Thoracic aorta (tissue), 2 donors: ENCODE measurements at regions not wholly inside any gene's neighbourhood (a gene's known extent, or its start where the extent isn't known, plus 50 kb on each side); places are given as distances from the start of the nearest gene placed in this dataset.

ENCODE experiments used
- ATAC-seq: fragments of 150-250 bp; one replicate; pipeline ENCODE4 v1.8.0; 2017; ENCODE audit warnings: low read depth; ENCODE audit not compliant: insufficient number of reproducible peaks, low FRiP score
- DNase-seq: peaks from one replicate; pipeline ENCODE4 v3.0.0-alpha.2; 2020; ENCODE audit warnings: low spot score
- H3K27ac ChIP-seq, 2 donors: fragments of 200-600 bp; sonication (generic); 1 replicate in 1 of 2; 2 replicates in 1 of 2; pipeline ENCODE4 v1.5.1; 2016; ENCODE audit warnings: mild to moderate bottlenecking in 2 of 2, moderate library complexity in 2 of 2
- H3K27me3 ChIP-seq: fragments of 200-600 bp; sonication (generic); replicated peaks from 2 replicates; pipeline ENCODE4 v1.6.0; 2016; ENCODE audit warnings: mild to moderate bottlenecking; ENCODE audit not compliant: insufficient read depth
- H3K36me3 ChIP-seq: fragments of 200-600 bp; sonication (generic); one replicate; pipeline ENCODE4 v1.5.1; 2016
- H3K4me1 ChIP-seq, 2 donors: fragments of 200-600 bp; sonication (generic); 1 replicate in 1 of 2; 2 replicates in 1 of 2; pipeline versions ENCODE4 v1.5.1 to v1.6.0; 2016; ENCODE audit warnings: low read depth in 2 of 2, mild to moderate bottlenecking in 1 of 2; ENCODE audit not compliant: control insufficient read depth in 1 of 2
- H3K4me3 ChIP-seq: fragments of 200-600 bp; sonication (generic); 2 replicates; pipeline ENCODE4 v1.5.1; 2016; ENCODE audit warnings: mild to moderate bottlenecking
- H3K9me3 ChIP-seq: fragments of 200-600 bp; sonication (generic); 2 replicates; pipeline ENCODE4 v1.5.1; 2016
- CTCF ChIP-seq: fragments of 200-600 bp; sonication (generic); IDR thresholded peaks from one replicate; pipeline ENCODE4 v1.5.1; 2019; ENCODE audit warnings: antibody characterized with exemption

- no peaks in the 10 kb centered on the region for H3K36me3 ChIP-seq
- ATAC-seq: no peak
- DNase-seq: no peak
- H3K27ac ChIP-seq: no peak overlapping the region
- H3K27me3 ChIP-seq: no peaks in the 10 kb centered on the region
- no peak for TF ChIP-seq CTCF
- H3K9me3 ChIP-seq: no peaks in the 10 kb centered on the region
- no peaks in the 10 kb centered on the region for H3K4me1 ChIP-seq
- H3K4me3 ChIP-seq: no peak overlapping the region
These were observed 526.3 kb downstream of the SPRY1 start for GRCh38 chr4:123922847-123923246.

GRCh38 chr4:123924536-123924935 lies 527.9 kb downstream of the SPRY1 start:
- H3K36me3 ChIP-seq: no peaks in the 10 kb centered on the region
- H3K4me1 ChIP-seq: no peaks in the 10 kb centered on the region
- no peak for ATAC-seq
- no peak for DNase-seq
- no peak overlapping the region for H3K27ac ChIP-seq
- H3K27me3 ChIP-seq: no peaks in the 10 kb centered on the region
- no peak for TF ChIP-seq CTCF
- H3K9me3 ChIP-seq: no peaks in the 10 kb centered on the region
- no peak overlapping the region for H3K4me3 ChIP-seq

GRCh38 chr4:123929565-123929964 lies 533.0 kb downstream of the SPRY1 start:
- ATAC-seq: no peak
- no peak overlapping the region for H3K27ac ChIP-seq
- TF ChIP-seq CTCF: no peak
- no peak overlapping the region for H3K4me3 ChIP-seq
- no peak for DNase-seq
- no peaks in the 10 kb centered on the region for H3K27me3 ChIP-seq
- H3K4me1 ChIP-seq: no peaks in the 10 kb centered on the region
- no peaks in the 10 kb centered on the region for H3K36me3 ChIP-seq
- H3K9me3 ChIP-seq: no peaks in the 10 kb centered on the region

GRCh38 chr4:123930996-123931395 lies 534.4 kb downstream of the SPRY1 start:
- Histone ChIP-seq H3K9me3 (no peaks in the 10 kb centered on the region), H3K27ac (no peak overlapping the region), H3K36me3 (no peaks in the 10 kb centered on the region), H3K27me3 (no peaks in the 10 kb centered on the region), H3K4me1 (no peaks in the 10 kb centered on the region), H3K4me3 (no peak overlapping the region)
- ATAC-seq: no peak
- TF ChIP-seq CTCF: no peak
- DNase-seq: no peak

GRCh38 chr4:123934096-123934495 lies 537.5 kb downstream of the SPRY1 start:
- no peaks in the 10 kb centered on the region for H3K36me3 ChIP-seq
- peaks cover 10 to 29% of the 10 kb centered on the region in 2 donors for H3K4me1 ChIP-seq
- no peak overlapping the region for H3K4me3 ChIP-seq
- H3K27ac ChIP-seq: no peak overlapping the region
- no peaks in the 10 kb centered on the region for H3K27me3 ChIP-seq
- H3K9me3 ChIP-seq: no peaks in the 10 kb centered on the region
- DNase-seq (no peak), ATAC-seq (no peak)
- TF ChIP-seq CTCF: no peak
